Neuronal stem cell (in vitro differentiated cells): ENCODE measurements at regions not wholly inside any gene's neighbourhood (a gene's known extent, or its start where the extent isn't known, plus 50 kb on each side); places are given as distances from the start of the nearest gene placed in this dataset.
"Not testable (repeated sequence)": the region's sequence is repeated elsewhere in the genome, so short reads cannot be mapped to it uniquely, and the experiment has no call there.

ENCODE experiments used
- DNase-seq: peaks from one replicate; pipeline ENCODE4 v3.0.0-alpha.2; 2013; ENCODE audit warnings: low spot score
- H2AFZ ChIP-seq: one replicate; pipeline ENCODE4 v1.6.1; 2013; ENCODE audit warnings: mild to moderate bottlenecking, low read length, inconsistent platforms
- H2AK5ac ChIP-seq: 2 replicates; pipeline ENCODE4 v1.6.1; 2013; ENCODE audit warnings: low read depth, mild to moderate bottlenecking, inconsistent platforms, low read length, moderate library complexity, mixed read lengths
- H2BK120ac ChIP-seq: 2 replicates; pipeline ENCODE4 v1.6.1; 2013; ENCODE audit warnings: low read depth, mild to moderate bottlenecking, inconsistent platforms, low read length, moderate library complexity, mixed read lengths
- H2BK12ac ChIP-seq: one replicate; pipeline ENCODE4 v1.6.1; 2013; ENCODE audit warnings: low read length, inconsistent platforms
- H2BK15ac ChIP-seq: 2 replicates; pipeline ENCODE4 v1.6.1; 2013; ENCODE audit warnings: mild to moderate bottlenecking, low read length, inconsistent platforms, mixed read lengths
- H2BK5ac ChIP-seq: one replicate; pipeline ENCODE4 v1.6.1; 2013; ENCODE audit warnings: inconsistent platforms, mild to moderate bottlenecking, low read length, moderate library complexity
- H3K14ac ChIP-seq: one replicate; pipeline ENCODE4 v1.6.1; 2013; ENCODE audit warnings: low read length, inconsistent platforms
- H3K18ac ChIP-seq: 2 replicates; pipeline ENCODE4 v1.6.1; 2013; ENCODE audit warnings: low read length, inconsistent platforms
- H3K23ac ChIP-seq: 2 replicates; pipeline ENCODE4 v1.6.1; 2013; ENCODE audit warnings: low read depth, mild to moderate bottlenecking, mixed read lengths, low read length, inconsistent platforms; ENCODE audit not compliant: poor library complexity
- H3K27ac ChIP-seq: replicated peaks from 3 replicates; pipeline ENCODE4 v1.5.1; 2013; ENCODE audit warnings: low read length, inconsistent platforms
- H3K27me3 ChIP-seq, 3 experiments: 2 replicates each; pipeline ENCODE4 v1.6.1; 2013; ENCODE audit warnings: low read length in 3 of 3, mild to moderate bottlenecking in 2 of 3, inconsistent platforms in 1 of 3, low read depth in 1 of 3, mixed read lengths in 1 of 3, moderate library complexity in 1 of 3; ENCODE audit not compliant: control insufficient read depth in 3 of 3, insufficient read depth in 3 of 3
- H3K36me3 ChIP-seq, 2 donors: replicated peaks in 1 of 2; 2 replicates each; pipeline ENCODE4 v1.6.1; 2013; ENCODE audit warnings: low read length in 2 of 2; ENCODE audit not compliant: control insufficient read depth in 2 of 2, insufficient read depth in 2 of 2
- H3K4ac ChIP-seq: 2 replicates; pipeline ENCODE4 v1.6.1; 2013; ENCODE audit warnings: inconsistent platforms, mild to moderate bottlenecking, low read length, moderate library complexity
- H3K4me1 ChIP-seq, 2 donors: 1 replicate in 1 of 2; 2 replicates in 1 of 2; pipeline ENCODE4 v1.6.1; 2013; ENCODE audit warnings: low read length in 2 of 2, low read depth in 1 of 2; ENCODE audit not compliant: control insufficient read depth in 2 of 2, insufficient read depth in 1 of 2
- H3K4me2 ChIP-seq: one replicate; pipeline ENCODE4 v1.6.1; 2013; ENCODE audit warnings: mild to moderate bottlenecking, low read length, inconsistent platforms; ENCODE audit not compliant: insufficient read depth, poor library complexity, severe bottlenecking
- H3K4me3 ChIP-seq, 2 donors: 2 replicates each; pipeline ENCODE4 v1.5.1; 2013; ENCODE audit warnings: low read length in 2 of 2, mild to moderate bottlenecking in 2 of 2, inconsistent platforms in 1 of 2, moderate library complexity in 1 of 2
- H3K79me1 ChIP-seq: one replicate; pipeline ENCODE4 v1.6.1; 2013; ENCODE audit warnings: low read depth, mild to moderate bottlenecking, inconsistent platforms, low read length, moderate library complexity
- H3K9ac ChIP-seq: one replicate; pipeline ENCODE4 v1.6.1; 2013; ENCODE audit warnings: mild to moderate bottlenecking, low read depth, low read length, inconsistent platforms; ENCODE audit not compliant: poor library complexity
- H3K9me3 ChIP-seq, 2 donors: replicated peaks in 1 of 2; 2 replicates each; pipeline versions ENCODE3 to v1.6.1; 2013; ENCODE audit warnings: low read length in 2 of 2, mild to moderate bottlenecking in 2 of 2, inconsistent platforms in 1 of 2, low read depth in 1 of 2, mixed read lengths in 1 of 2, moderate library complexity in 1 of 2; ENCODE audit not compliant: control insufficient read depth in 2 of 2, insufficient read depth in 1 of 2
- H4K8ac ChIP-seq: one replicate; pipeline ENCODE4 v1.6.1; 2013; ENCODE audit warnings: low read depth, mild to moderate bottlenecking, inconsistent platforms, low read length, moderate library complexity
- H4K91ac ChIP-seq: one replicate; pipeline ENCODE4 v1.6.1; 2013; ENCODE audit warnings: low read length, low read depth, mild to moderate bottlenecking, inconsistent platforms; ENCODE audit not compliant: poor library complexity
- WGBS, 2 donors: extraction: QIAGEN DNeasy Blood & Tissue Kit; methylation state at CpG; one replicate each; pipeline ENCODE4 v1.1.7; 2013; ENCODE audit warnings: missing lambda C conversion rate in 2 of 2, mixed read lengths in 1 of 2; ENCODE audit not compliant: insufficient read length in 2 of 2, insufficient replicate concordance in 1 of 2; ENCODE audit errors: extremely low coverage in 2 of 2; 5-methylcytosine and 5-hydroxymethylcytosine counted together

DNA sequence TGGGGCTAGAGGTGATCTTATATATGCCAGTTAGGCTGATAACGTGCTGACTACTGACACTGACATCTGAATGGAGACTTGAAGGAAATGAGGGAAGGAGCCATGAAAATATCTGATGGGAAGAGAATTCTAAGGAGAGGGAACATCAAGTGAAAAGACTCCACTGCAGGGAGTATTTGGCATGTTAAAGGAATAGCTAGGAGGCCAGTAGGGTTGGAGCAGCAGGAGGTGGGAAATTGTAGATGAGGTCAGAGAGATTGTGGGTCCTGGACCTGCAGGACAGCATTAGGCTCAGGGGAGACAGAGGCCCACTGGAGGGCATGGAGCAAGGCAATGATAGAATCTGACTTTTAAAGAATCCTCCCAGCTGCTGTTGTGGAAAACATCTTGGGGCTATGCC lies 55.8 kb upstream of the NSUN7 start:
- H3K4me3 ChIP-seq, result no peak overlapping the region
- no peak for DNase-seq
- peaks cover 0 to 7% (median 0%) of the 10 kb centered on the region in 3 experiments for H3K27me3 ChIP-seq
- H3K4ac ChIP-seq, result no peak overlapping the region
- H2BK5ac ChIP-seq, result no peak overlapping the region
- H3K36me3 ChIP-seq, result no peaks in the 10 kb centered on the region
- no peaks in the 10 kb centered on the region for H3K4me1 ChIP-seq
- WGBS, 2 donors, result no CpG with 5 or more reads among the region's 1 CpG
- no peak overlapping the region for H2BK15ac ChIP-seq
- no peak overlapping the region for H3K4me2 ChIP-seq
- H3K9me3 ChIP-seq, result no peaks in the 10 kb centered on the region
- H4K91ac ChIP-seq, result no peak overlapping the region
- H4K8ac ChIP-seq, result peak overlapping the region; percentile 65
- no peaks in the 10 kb centered on the region for H3K79me1 ChIP-seq
- H2BK120ac ChIP-seq, result no peak overlapping the region
- no peak overlapping the region for H2AK5ac ChIP-seq
- H2AFZ ChIP-seq, result no peak overlapping the region
- no peak overlapping the region for H2BK12ac ChIP-seq
- no peak overlapping the region for H3K27ac ChIP-seq
- no peak overlapping the region for H3K14ac ChIP-seq
- no peak overlapping the region for H3K23ac ChIP-seq
- H3K9ac ChIP-seq, result no peak overlapping the region
- H3K18ac ChIP-seq, result no peak overlapping the region

DNA sequence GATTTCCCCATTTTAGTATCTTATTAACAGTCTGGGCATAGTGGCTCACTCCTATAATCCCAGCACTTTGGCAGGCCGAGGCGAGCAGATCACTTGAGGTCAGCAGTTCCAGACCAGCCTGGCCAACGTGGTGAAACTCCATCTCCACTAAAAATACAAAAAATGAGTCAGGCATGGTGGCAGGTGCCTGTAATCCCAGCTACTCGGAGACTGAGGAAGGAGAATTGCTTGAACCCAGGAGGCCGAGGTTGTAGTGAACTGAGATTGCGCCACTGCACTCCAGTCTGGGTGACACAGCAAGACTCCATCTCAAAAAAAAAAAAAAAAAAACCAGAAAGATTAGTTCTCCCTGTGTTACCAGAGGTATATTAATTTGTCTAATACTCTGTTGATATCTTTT lies 52.3 kb upstream of the NSUN7 start:
- not testable (repeated sequence) for H2BK12ac ChIP-seq, H3K4me1 ChIP-seq, H3K27me3 ChIP-seq, H3K4me3 ChIP-seq, H2BK15ac ChIP-seq, H3K23ac ChIP-seq, DNase-seq, H2BK5ac ChIP-seq, H4K91ac ChIP-seq, H3K18ac ChIP-seq, H3K36me3 ChIP-seq, H4K8ac ChIP-seq, H3K4ac ChIP-seq, H2AK5ac ChIP-seq, H3K79me1 ChIP-seq, H3K9ac ChIP-seq, H3K14ac ChIP-seq, H2AFZ ChIP-seq, H3K27ac ChIP-seq, H3K9me3 ChIP-seq, H2BK120ac ChIP-seq, H3K4me2 ChIP-seq
- WGBS, 2 donors, result no CpG with 5 or more reads among the region's 6 CpGs

DNA sequence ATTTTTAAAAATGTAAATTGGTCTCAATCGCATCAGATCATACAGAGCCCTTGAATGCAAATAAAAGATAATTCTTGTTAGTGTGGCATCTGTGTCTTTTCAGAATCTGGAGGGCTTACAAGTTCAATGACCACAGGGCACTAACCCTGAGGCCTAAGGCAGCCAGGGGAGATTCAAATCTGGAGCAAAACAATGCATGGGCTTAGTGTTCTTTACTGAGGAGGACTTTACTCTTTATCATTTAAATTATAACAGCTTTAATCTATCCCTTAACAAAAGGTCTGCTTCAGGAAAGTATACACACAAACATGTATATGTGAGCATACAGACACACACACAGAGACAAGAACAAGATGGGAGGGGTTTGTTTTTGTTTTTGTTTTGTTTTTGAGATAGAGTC lies 51.0 kb upstream of the NSUN7 start:
- no peak overlapping the region for H3K4me2 ChIP-seq
- no peak overlapping the region for H3K18ac ChIP-seq
- H3K9me3 ChIP-seq, result no peaks in the 10 kb centered on the region
- no peak overlapping the region for H3K27ac ChIP-seq
- H2AK5ac ChIP-seq, result no peak overlapping the region
- H2BK5ac ChIP-seq, result no peak overlapping the region
- H3K23ac ChIP-seq, result no peak overlapping the region
- H3K36me3 ChIP-seq, result no peaks in the 10 kb centered on the region
- no peak overlapping the region for H3K4ac ChIP-seq
- H3K4me3 ChIP-seq, result no peak overlapping the region
- H3K9ac ChIP-seq, result no peak overlapping the region
- no peak overlapping the region for H2BK120ac ChIP-seq
- WGBS, 2 donors, result no CpG with 5 or more reads among the region's 1 CpG
- DNase-seq, result no peak
- H3K27me3 ChIP-seq, result peaks cover 0 to 7% (median 0%) of the 10 kb centered on the region in 3 experiments
- no peak overlapping the region for H2BK12ac ChIP-seq
- H2BK15ac ChIP-seq, result no peak overlapping the region
- H4K91ac ChIP-seq, result no peak overlapping the region
- no peak overlapping the region for H2AFZ ChIP-seq
- H4K8ac ChIP-seq, result no peak overlapping the region
- H3K4me1 ChIP-seq, result no peaks in the 10 kb centered on the region
- no peak overlapping the region for H3K14ac ChIP-seq
- no peaks in the 10 kb centered on the region for H3K79me1 ChIP-seq

DNA sequence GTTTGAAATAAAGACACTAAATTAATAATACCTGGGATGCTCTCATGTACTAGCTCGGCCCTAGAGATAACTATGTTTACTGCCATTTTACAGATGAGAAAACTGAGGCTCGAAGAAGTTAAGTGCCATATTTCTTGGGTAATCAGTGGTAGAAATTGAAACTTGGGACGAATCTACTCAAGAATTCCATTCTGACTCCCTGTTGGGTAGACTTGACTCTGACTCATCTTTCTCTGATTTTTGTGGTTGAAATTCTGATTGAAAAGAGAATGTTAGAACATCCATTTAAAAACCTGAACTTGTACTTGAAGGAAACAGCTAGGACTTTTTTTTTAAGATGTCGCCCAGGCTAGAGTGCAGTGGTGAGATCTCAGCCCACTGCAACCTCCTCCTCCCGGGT lies 50.1 kb upstream of the NSUN7 start:
- no peak overlapping the region for H3K9ac ChIP-seq
- H3K23ac ChIP-seq, result no peak overlapping the region
- H4K8ac ChIP-seq, result no peak overlapping the region
- no peak for DNase-seq
- no peaks in the 10 kb centered on the region for H3K79me1 ChIP-seq
- H3K18ac ChIP-seq, result no peak overlapping the region
- H3K4me1 ChIP-seq, result no peaks in the 10 kb centered on the region
- no peak overlapping the region for H2BK120ac ChIP-seq
- no peaks in the 10 kb centered on the region for H3K36me3 ChIP-seq
- no peak overlapping the region for H3K4me3 ChIP-seq
- H3K27ac ChIP-seq, result no peak overlapping the region
- peaks cover 0 to under 1% (median 0%) of the 10 kb centered on the region in 3 experiments for H3K27me3 ChIP-seq
- no peak overlapping the region for H3K4ac ChIP-seq
- H2BK5ac ChIP-seq, result no peak overlapping the region
- no peaks in the 10 kb centered on the region for H3K9me3 ChIP-seq
- no peak overlapping the region for H2AK5ac ChIP-seq
- H2BK12ac ChIP-seq, result no peak overlapping the region
- no peak overlapping the region for H4K91ac ChIP-seq
- WGBS, 2 donors, result no CpG with 5 or more reads among the region's 5 CpGs
- H3K4me2 ChIP-seq, result no peak overlapping the region
- H2AFZ ChIP-seq, result no peak overlapping the region
- no peak overlapping the region for H2BK15ac ChIP-seq
- H3K14ac ChIP-seq, result no peak overlapping the region
